HEK293 (cell line): ENCODE measurements at regions not wholly inside any gene's neighbourhood (a gene's known extent, or its start where the extent isn't known, plus 50 kb on each side); places are given as distances from the start of the nearest gene placed in this dataset.

ENCODE experiments used
- CTCF ChIA-PET: fragments of 350-600 bp; formaldehyde crosslinking; extraction: SDS; loops from one replicate; lab custom pipeline; 2021; ENCODE audit warnings: antibody characterized with exemption; lab: Yijun Ruan, JAX
- POLR2A ChIA-PET: fragments of 300-600 bp; formaldehyde crosslinking; extraction: SDS; loops from one replicate; lab custom pipeline; 2020; ENCODE audit warnings: antibody characterized with exemption, inconsistent platforms; lab: Yijun Ruan, JAX
- H3K27ac ChIP-seq: fragments of 200-500 bp; sonication (Bioruptor generic); 2 replicates; pipeline ENCODE4 v1.5.1; 2014; ENCODE audit warnings: low read depth, low read length, control low read depth, inconsistent platforms; ENCODE audit errors: extremely low read depth
- H3K36me3 ChIP-seq, 2 experiments: fragments of 200-500 bp in 1 of 2; sonication (Bioruptor generic) in 1 of 2; 1 replicate in 1 of 2; 2 replicates in 1 of 2; pipeline ENCODE4 v1.5.1; 2014 to 2017; ENCODE audit warnings: inconsistent platforms in 2 of 2, low read length in 2 of 2; ENCODE audit not compliant: control insufficient read depth in 2 of 2, insufficient read depth in 1 of 2
- H3K4me1 ChIP-seq: fragments of 200-500 bp; sonication (Bioruptor generic); 2 replicates; pipeline ENCODE4 v1.5.1; 2014; ENCODE audit warnings: mild to moderate bottlenecking, low read length, inconsistent platforms; ENCODE audit not compliant: control insufficient read depth, insufficient read depth
- H3K4me3 ChIP-seq: 2 replicates; pipeline ENCODE4 v1.5.1; 2011; ENCODE audit warnings: low read depth, mild to moderate bottlenecking, control low read depth, low read length, moderate library complexity
- H3K9me3 ChIP-seq: fragments of 200-500 bp; sonication (Bioruptor generic); 2 replicates; pipeline ENCODE4 v1.5.1; 2014; ENCODE audit warnings: low read depth, low read length, inconsistent platforms; ENCODE audit not compliant: control insufficient read depth, insufficient read depth
- CTCF ChIP-seq: fragments of 450-650 bp; formaldehyde crosslinking; IDR thresholded peaks from 2 replicates; pipeline ENCODE4 v1.5.1; 2016; ENCODE audit warnings: missing biosample characterization, missing genetic modification characterization
- GLI4 ChIP-seq: fragments of 450-650 bp; formaldehyde crosslinking; IDR thresholded peaks from 2 replicates; pipeline ENCODE4 v1.5.1; 2016; ENCODE audit warnings: missing biosample characterization, missing genetic modification characterization
- KLF17 ChIP-seq: fragments of 450-650 bp; formaldehyde crosslinking; IDR thresholded peaks from 2 replicates; pipeline ENCODE4 v1.5.1; 2016; ENCODE audit warnings: missing biosample characterization, missing genetic modification characterization
- ZBTB26 ChIP-seq: fragments of 450-650 bp; formaldehyde crosslinking; optimal IDR thresholded peaks from 2 replicates; pipeline ENCODE3; 2016; ENCODE audit warnings: missing biosample characterization, mild to moderate bottlenecking, missing genetic modification characterization
- ZBTB48 ChIP-seq: fragments of 450-650 bp; formaldehyde crosslinking; IDR thresholded peaks from 2 replicates; pipeline ENCODE4 v1.5.1; 2016; ENCODE audit warnings: missing biosample characterization, missing genetic modification characterization
- ZFP69B ChIP-seq: fragments of 450-650 bp; formaldehyde crosslinking; IDR thresholded peaks from 2 replicates; pipeline ENCODE4 v1.5.1; 2016; ENCODE audit warnings: missing biosample characterization, missing genetic modification characterization
- ZNF121 ChIP-seq: fragments of 450-650 bp; formaldehyde crosslinking; IDR thresholded peaks from 2 replicates; pipeline ENCODE4 v1.5.1; 2016; ENCODE audit warnings: missing biosample characterization, missing genetic modification characterization
- ZNF132 ChIP-seq: fragments of 450-650 bp; formaldehyde crosslinking; IDR thresholded peaks from 2 replicates; pipeline ENCODE4 v1.5.1; 2017; ENCODE audit warnings: missing biosample characterization, missing genetic modification characterization, borderline replicate concordance
- ZNF138 ChIP-seq: fragments of 450-650 bp; formaldehyde crosslinking; IDR thresholded peaks from 2 replicates; pipeline ENCODE4 v1.5.1; 2016; ENCODE audit warnings: missing biosample characterization, missing genetic modification characterization, borderline replicate concordance
- ZNF140 ChIP-seq: fragments of 450-650 bp; formaldehyde crosslinking; IDR thresholded peaks from 2 replicates; pipeline ENCODE4 v1.5.1; 2016; ENCODE audit warnings: missing biosample characterization, missing genetic modification characterization
- ZNF341 ChIP-seq: fragments of 450-650 bp; formaldehyde crosslinking; IDR thresholded peaks from 2 replicates; pipeline ENCODE4; 2016; ENCODE audit warnings: low read depth, missing biosample characterization, missing genetic modification characterization
- ZNF404 ChIP-seq: fragments of 450-650 bp; formaldehyde crosslinking; IDR thresholded peaks from 2 replicates; pipeline ENCODE4 v1.5.1; 2017; ENCODE audit warnings: missing biosample characterization, missing genetic modification characterization
- ZNF433 ChIP-seq: fragments of 450-650 bp; formaldehyde crosslinking; IDR thresholded peaks from 2 replicates; pipeline ENCODE4 v1.5.1; 2016; ENCODE audit warnings: missing biosample characterization, missing genetic modification characterization, low read depth
- ZNF48 ChIP-seq: fragments of 450-650 bp; formaldehyde crosslinking; IDR thresholded peaks from 2 replicates; pipeline ENCODE4 v1.5.1; 2016; ENCODE audit warnings: missing biosample characterization, missing genetic modification characterization
- ZNF555 ChIP-seq: fragments of 450-650 bp; formaldehyde crosslinking; conservative IDR thresholded peaks from 2 replicates; pipeline ENCODE4 v1.5.1; 2017; ENCODE audit warnings: missing biosample characterization, mild to moderate bottlenecking, missing genetic modification characterization, inconsistent platforms
- ZNF561 ChIP-seq: fragments of 450-650 bp; IDR thresholded peaks from 2 replicates; pipeline ENCODE4 v1.5.1; 2018; ENCODE audit warnings: missing biosample characterization, missing genetic modification characterization, borderline replicate concordance
- ZNF571 ChIP-seq: fragments of 450-650 bp; formaldehyde crosslinking; IDR thresholded peaks from 2 replicates; pipeline ENCODE4 v1.5.0; 2017; ENCODE audit warnings: missing biosample characterization, missing genetic modification characterization
- ZNF596 ChIP-seq: fragments of 450-650 bp; IDR thresholded peaks from 2 replicates; pipeline ENCODE4 v1.5.0; 2018; ENCODE audit warnings: missing biosample characterization, mild to moderate bottlenecking, missing genetic modification characterization, moderate library complexity
- ZNF600 ChIP-seq: fragments of 450-650 bp; formaldehyde crosslinking; IDR thresholded peaks from 2 replicates; pipeline ENCODE4 v1.5.1; 2016; ENCODE audit warnings: missing biosample characterization, missing genetic modification characterization
- ZNF610 ChIP-seq: fragments of 450-650 bp; formaldehyde crosslinking; IDR thresholded peaks from 2 replicates; pipeline ENCODE4 v1.5.1; 2016; ENCODE audit warnings: missing biosample characterization, missing genetic modification characterization, borderline replicate concordance
- ZNF621 ChIP-seq: fragments of 450-650 bp; formaldehyde crosslinking; IDR thresholded peaks from 2 replicates; pipeline ENCODE4 v1.5.1; 2017; ENCODE audit warnings: missing biosample characterization, missing genetic modification characterization
- ZNF792 ChIP-seq: fragments of 450-650 bp; formaldehyde crosslinking; IDR thresholded peaks from 2 replicates; pipeline ENCODE4 v1.5.1; 2016; ENCODE audit warnings: missing biosample characterization, missing genetic modification characterization
- ZXDB ChIP-seq: fragments of 450-650 bp; formaldehyde crosslinking; IDR thresholded peaks from 2 replicates; pipeline ENCODE4 v1.5.1; 2016; ENCODE audit warnings: missing biosample characterization, missing genetic modification characterization
- TF ChIP-seq, protein P1 (sequence below): fragments of 450-650 bp; formaldehyde crosslinking; IDR thresholded peaks from 2 replicates; pipeline ENCODE4 v1.5.1; 2016; ENCODE audit warnings: missing biosample characterization, missing genetic modification characterization, low read depth
- TF ChIP-seq, protein P2 (sequence below): fragments of 450-650 bp; formaldehyde crosslinking; IDR thresholded peaks from 2 replicates; pipeline ENCODE4 v1.5.1; 2016; ENCODE audit warnings: missing biosample characterization, missing genetic modification characterization

DNA sequence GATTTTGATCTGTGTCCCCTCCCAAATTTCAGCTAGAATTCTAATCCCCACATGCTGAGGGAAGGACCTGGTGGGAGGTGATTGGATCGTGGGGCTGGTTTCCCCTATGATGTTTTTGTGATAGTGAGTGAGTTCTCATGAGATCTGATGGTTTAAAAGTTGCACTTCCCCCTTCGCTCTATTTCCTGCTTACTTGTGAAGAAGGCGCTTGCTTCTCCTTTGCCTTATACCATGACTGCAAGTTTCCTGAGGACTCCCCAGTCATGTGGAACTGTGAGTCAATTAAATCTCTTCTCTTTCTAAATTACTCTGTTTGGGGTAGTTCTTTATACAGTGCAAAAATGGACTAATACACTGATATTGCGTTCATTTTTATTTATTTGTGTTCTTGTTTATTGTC, 636.8 kb upstream of the LINC00305 start:
- TF ChIP-seq, protein P1, sequence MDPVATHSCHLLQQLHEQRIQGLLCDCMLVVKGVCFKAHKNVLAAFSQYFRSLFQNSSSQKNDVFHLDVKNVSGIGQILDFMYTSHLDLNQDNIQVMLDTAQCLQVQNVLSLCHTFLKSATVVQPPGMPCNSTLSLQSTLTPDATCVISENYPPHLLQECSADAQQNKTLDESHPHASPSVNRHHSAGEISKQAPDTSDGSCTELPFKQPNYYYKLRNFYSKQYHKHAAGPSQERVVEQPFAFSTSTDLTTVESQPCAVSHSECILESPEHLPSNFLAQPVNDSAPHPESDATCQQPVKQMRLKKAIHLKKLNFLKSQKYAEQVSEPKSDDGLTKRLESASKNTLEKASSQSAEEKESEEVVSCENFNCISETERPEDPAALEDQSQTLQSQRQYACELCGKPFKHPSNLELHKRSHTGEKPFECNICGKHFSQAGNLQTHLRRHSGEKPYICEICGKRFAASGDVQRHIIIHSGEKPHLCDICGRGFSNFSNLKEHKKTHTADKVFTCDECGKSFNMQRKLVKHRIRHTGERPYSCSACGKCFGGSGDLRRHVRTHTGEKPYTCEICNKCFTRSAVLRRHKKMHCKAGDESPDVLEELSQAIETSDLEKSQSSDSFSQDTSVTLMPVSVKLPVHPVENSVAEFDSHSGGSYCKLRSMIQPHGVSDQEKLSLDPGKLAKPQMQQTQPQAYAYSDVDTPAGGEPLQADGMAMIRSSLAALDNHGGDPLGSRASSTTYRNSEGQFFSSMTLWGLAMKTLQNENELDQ = no peak
- TF ChIP-seq ZNF48 (tag by site-specific recombination) (no peak), ZNF341 (tag by site-specific recombination) (no peak), ZNF610 (tag by site-specific recombination) (no peak), CTCF (tag by site-specific recombination) (no peak), ZNF404 (tag by site-specific recombination) (no peak)
- TF ChIP-seq, protein P2, sequence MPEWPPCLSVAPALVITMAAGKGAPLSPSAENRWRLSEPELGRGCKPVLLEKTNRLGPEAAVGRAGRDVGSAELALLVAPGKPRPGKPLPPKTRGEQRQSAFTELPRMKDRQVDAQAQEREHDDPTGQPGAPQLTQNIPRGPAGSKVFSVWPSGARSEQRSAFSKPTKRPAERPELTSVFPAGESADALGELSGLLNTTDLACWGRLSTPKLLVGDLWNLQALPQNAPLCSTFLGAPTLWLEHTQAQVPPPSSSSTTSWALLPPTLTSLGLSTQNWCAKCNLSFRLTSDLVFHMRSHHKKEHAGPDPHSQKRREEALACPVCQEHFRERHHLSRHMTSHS (tag by site-specific recombination) = no peak
- CTCF ChIA-PET = interaction anchor here (0.7 kb wide), 1 partner anchor 20 kb away, joined by 5 read pairs; no protein-coding TSS in a partner anchor
- Histone ChIP-seq H3K4me3 (no peak overlapping the region), H3K9me3 (no peaks in the 10 kb centered on the region), H3K36me3 (no peaks in the 10 kb centered on the region), H3K27ac (no peak overlapping the region), H3K4me1 (no peaks in the 10 kb centered on the region)
- POLR2A ChIA-PET = no interaction called here

GRCh38 chr18:64777556-64777955, 628.7 kb upstream of the LINC00305 start:
- ChIA-PET CTCF (no interaction called here), POLR2A (no interaction called here)
- Histone ChIP-seq H3K4me3 (no peak overlapping the region), H3K27ac (no peak overlapping the region), H3K9me3 (no peaks in the 10 kb centered on the region), H3K4me1 (no peaks in the 10 kb centered on the region), H3K36me3 (no peaks in the 10 kb centered on the region)
- TF ChIP-seq KLF17 (tag by site-specific recombination) (no peak), ZNF140 (tag by site-specific recombination) (no peak), ZNF132 (tag by site-specific recombination) (no peak), ZNF561 (tag by site-specific recombination) (no peak)

DNA sequence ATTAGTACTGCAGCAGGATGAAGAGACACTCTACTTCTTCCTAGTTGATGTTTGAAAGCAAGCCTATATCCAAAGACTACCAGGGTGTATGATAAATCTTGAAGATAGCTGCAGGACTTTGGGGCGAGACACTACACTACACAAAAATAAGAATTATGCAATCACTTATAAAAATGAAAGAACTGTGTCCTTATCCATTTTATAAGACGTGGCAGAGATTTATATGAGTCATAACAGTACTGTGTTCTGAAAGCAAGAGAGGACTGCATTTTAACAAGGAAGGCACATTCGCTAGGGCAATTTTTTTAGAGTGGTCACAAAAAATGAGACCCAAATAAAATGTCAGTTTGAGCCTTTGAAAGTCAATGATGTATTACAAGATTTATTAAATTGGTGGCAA, 617.0 kb upstream of the LINC00305 start:
- H3K27ac ChIP-seq = no peak overlapping the region
- POLR2A ChIA-PET = no interaction called here
- CTCF ChIA-PET = no interaction called here
- H3K4me3 ChIP-seq = no peak overlapping the region
- H3K4me1 ChIP-seq = no peaks in the 10 kb centered on the region
- no peaks in the 10 kb centered on the region for H3K9me3 ChIP-seq
- no peaks in the 10 kb centered on the region for H3K36me3 ChIP-seq
- TF ChIP-seq ZNF121 (tag by site-specific recombination) (no peak), ZNF138 (tag by site-specific recombination) (no peak), ZNF600 (tag by site-specific recombination) (no peak), ZXDB (tag by site-specific recombination) (no peak), ZNF621 (no peak), ZNF792 (tag by site-specific recombination) (no peak), ZFP69B (tag by site-specific recombination) (no peak), ZNF571 (tag by site-specific recombination) (no peak), ZNF555 (tag by site-specific recombination) (no peak), GLI4 (no peak), ZNF596 (tag by site-specific recombination) (no peak), ZNF433 (tag by site-specific recombination) (no peak), ZBTB26 (tag by site-specific recombination) (no peak), ZBTB48 (tag by site-specific recombination) (no peak)
